Transverse colon (tissue), 3 donors: ENCODE measurements at regions not wholly inside any gene's neighbourhood (a gene's known extent, or its start where the extent isn't known, plus 50 kb on each side); places are given as distances from the start of the nearest gene placed in this dataset.

ENCODE experiments used
- CTCF ChIP-seq, 5 experiments: fragments of 200-600 bp in 3 of 5; fragments of 450-650 bp in 2 of 5; sonication (generic) in 3 of 5; IDR thresholded peaks; 1 replicate in 2 of 5; 2 replicates in 3 of 5; pipeline ENCODE4 v1.5.1; 2016 to 2017; ENCODE audit warnings: antibody characterized with exemption in 5 of 5, inconsistent platforms in 3 of 5, mild to moderate bottlenecking in 2 of 5, moderate library complexity in 1 of 5
- POLR2A ChIP-seq: fragments of 450-650 bp; IDR thresholded peaks from one replicate; pipeline ENCODE4 v1.6.1; 2016; ENCODE audit warnings: antibody characterized with exemption, mild to moderate bottlenecking, moderate library complexity

GRCh38 chr20:47879771-47880170 is 94.5 kb upstream of the SULF2 start:
- TF ChIP-seq CTCF (IDR thresholded peaks at IDR 0.05): no peak
- no peak for TF ChIP-seq POLR2A
